AML-193 (cell line): ENCODE measurements at regions not wholly inside any gene's neighbourhood (a gene's known extent, or its start where the extent isn't known, plus 50 kb on each side); places are given as distances from the start of the nearest gene placed in this dataset.

ENCODE experiments used
- DNase-seq, 2 experiments: peaks; one replicate each; lab custom pipeline; 2025; lab: John Stamatoyannopoulos, UW

DNA sequence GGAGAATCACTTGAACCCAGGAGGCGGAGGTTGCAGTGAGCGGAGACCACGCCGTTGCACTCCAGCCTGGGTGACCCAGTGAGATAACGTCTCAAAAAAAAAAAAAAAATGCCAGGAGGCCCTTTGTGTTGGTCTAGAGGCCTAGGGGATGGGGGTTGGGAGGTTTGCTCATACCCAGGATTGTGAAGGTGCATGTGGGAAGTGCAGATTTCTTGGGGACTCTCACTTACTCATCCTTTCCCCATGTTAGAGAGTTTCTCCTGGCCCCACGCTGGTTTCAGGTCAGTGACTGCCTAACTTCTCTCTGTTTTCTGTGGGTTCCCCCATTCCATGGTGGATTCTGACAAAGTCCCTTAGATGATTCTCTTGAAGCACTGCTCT lies 471.5 kb upstream of the CNTNAP2 start:
- no peak for DNase-seq

GRCh38 chr7:145644426-145645134 lies 472.0 kb upstream of the CNTNAP2 start:
- no peak for DNase-seq

- no peak for DNase-seq
Measured at GRCh38 chr7:145643981-145644380, 472.6 kb upstream of the CNTNAP2 start.

GRCh38 chr7:145633513-145633912 lies 483.1 kb upstream of the CNTNAP2 start:
- DNase-seq, result no peak

DNA sequence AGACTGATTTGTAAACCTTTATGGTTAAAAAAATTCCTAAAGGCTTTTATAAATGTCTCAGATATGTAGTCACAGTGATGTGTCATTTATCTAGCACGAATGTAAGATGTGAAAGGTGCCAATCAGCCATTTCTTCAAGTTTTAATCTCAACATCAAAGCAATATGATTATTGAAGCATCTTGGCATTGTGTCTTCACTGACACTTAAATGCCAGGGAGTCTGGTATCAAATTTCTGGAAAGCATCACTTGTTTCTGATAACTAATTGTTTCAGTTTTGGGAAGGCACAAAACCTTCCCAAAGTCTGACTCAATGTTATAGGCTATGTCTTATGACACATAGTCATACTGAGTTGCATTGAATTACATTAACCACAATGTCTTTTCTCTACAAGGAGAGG lies 492.0 kb upstream of the CNTNAP2 start:
- no peak for DNase-seq

DNA sequence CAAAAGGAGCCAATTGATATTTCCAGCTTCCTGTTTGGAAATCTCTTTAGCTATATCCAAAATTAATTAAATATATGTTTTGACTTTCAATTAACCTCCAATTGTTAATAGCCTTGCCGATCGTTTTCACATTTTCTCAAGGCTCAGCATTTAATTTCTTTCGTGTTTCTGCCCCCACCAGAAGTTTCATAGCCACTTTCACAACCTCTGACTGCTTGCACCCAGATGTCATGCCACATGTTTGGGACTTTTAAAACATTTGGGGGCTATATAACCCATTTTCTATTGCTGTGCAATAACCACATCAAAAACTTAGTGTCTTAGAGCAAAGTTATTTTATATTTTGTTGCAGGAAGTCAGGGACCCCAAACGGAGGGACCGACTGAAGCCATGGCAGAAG lies 510.6 kb upstream of the CNTNAP2 start:
- DNase-seq, result no peak

DNA sequence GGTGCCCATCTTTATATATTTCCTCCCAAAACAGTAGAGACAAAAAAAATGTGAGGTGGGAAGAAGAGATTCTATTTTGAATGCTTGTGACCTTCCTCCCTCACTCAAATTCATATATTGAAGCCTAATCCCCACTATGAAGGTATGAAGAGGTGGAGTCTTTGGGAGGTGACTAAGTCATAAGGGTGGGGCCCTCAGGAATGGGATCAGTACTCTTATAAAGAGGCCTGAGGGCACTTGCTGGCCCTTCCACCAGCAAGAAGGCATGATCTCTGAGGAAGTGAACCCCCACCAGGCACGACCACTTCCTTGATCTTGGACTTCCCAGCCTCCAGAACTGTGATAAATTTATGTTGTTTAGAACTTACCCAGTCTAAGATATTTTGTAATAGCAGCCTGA lies 517.2 kb upstream of the CNTNAP2 start:
- DNase-seq, result no peak

DNA sequence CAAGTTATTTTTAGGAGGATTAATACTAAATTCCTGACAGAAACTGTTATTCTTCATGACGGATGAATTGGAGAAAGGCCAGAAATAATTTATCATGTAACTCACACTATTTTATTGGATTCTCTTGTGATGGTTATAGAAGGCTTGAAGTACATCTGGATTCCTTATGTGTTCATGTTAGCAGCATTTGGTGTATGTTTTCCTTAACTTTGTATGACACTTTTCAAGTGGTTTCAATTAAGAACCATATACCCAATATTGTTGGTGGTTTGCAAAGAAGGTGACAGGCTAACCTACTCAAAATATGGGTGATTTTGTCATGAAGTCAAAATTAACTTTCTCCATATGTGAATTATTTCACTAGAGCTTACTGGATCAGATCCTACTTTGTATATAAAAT lies 532.2 kb upstream of the CNTNAP2 start:
- DNase-seq, result no peak

DNA sequence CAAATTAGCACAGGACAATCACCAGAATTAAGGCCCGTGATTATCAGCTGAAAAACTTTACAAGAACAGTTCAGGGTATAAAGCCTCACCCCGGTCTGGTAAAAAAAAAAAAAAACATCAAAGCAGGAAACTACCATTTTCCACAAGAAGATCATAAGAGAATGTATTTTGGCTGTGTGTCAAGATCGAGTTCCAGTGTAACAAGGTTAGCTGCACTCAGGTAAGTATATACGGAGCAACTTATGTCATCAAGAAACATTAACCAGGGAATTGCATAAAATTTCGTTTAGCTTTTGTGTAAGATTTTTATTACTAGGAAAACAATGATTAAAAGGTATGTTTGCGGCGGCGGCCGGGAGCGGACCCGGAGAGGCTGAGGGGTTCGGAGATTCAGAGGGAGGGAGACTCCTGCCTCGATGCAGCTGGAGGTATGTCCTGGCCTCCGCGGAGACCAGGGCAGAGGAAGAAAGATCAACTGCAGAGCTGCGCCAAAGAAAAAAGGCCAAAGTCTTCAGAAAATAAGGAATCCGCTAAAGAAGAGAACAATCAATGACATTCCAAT lies 533.8 kb upstream of the CNTNAP2 start:
- DNase-seq, result no peak

GRCh38 chr7:145557805-145558204 lies 558.8 kb upstream of the CNTNAP2 start:
- DNase-seq, result no peak

GRCh38 chr7:145543242-145543641 lies 573.4 kb upstream of the CNTNAP2 start:
- peak; percentile 14 to 20 for DNase-seq

GRCh38 chr7:145539910-145540309 lies 576.7 kb upstream of the CNTNAP2 start:
- DNase-seq, result no peak

DNA sequence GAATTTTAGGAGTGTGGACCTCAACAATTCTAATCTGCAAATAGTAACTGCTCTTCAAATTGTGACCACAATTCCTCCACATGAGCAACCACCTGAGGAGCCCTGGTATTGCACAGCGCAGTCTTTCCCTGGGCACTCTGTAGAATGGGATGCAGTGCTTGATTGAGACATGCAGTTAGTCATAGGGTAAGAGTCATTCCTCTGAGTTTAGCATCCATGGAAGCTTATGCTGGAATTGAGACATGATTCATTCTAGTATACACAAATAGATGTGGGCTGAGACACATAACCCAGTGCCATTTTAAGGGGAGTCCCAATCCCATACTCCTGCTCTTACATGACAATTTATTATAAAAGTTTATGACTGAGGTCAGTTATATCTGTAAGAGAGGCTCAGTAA lies 582.3 kb upstream of the CNTNAP2 start:
- no peak for DNase-seq

GRCh38 chr7:145520284-145520683 lies 596.3 kb upstream of the CNTNAP2 start:
- no peak for DNase-seq

DNA sequence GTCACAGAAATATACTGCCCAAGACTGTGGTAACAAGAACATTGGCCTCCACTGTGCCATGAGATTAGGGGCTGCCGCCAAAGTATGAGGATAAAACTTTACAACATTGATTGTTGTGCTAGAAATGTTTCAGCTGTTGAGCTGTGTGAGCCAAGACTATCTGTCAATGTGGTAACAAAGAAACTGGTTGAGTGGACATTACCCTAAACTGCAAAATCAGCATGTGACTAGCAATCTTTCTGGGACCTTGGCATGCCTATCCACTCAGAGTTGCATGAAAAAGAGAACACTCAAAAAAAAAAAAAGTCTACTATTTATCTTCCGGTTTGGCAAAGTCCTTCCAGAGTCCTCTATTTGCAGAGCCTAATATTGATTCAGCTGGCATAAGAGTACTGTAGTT lies 605.6 kb upstream of the CNTNAP2 start:
- no peak for DNase-seq

DNA sequence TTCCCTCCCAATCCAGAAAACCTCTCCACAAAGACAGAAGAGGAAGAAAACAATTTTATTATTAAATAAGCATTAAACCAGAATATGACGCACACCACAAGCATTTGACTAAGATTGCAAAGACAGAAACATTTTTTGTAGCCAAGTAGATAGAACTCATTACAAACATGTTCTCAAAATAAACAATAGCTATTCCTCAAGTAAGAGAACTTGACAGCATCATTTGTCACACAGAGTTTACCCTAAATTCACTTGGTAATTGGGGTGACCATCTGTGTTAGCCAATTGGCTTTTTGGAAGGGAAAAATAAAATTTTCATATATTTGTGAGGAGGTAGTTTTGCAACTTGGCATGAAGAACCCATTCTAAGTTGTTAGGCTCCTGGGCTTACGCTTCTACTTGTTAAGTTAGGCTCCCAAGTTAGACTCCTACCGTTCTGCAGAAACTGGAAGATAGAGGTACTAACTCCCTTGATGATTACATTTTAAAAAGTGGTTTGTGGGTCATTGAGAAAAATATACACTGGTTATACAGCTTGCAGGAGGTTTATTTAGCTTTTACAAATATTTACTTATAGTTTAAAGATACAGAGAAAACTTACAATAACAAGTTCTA lies 618.6 kb upstream of the CNTNAP2 start:
- no peak for DNase-seq

GRCh38 chr7:145490356-145490755 lies 626.2 kb upstream of the CNTNAP2 start:
- DNase-seq, result no peak

DNA sequence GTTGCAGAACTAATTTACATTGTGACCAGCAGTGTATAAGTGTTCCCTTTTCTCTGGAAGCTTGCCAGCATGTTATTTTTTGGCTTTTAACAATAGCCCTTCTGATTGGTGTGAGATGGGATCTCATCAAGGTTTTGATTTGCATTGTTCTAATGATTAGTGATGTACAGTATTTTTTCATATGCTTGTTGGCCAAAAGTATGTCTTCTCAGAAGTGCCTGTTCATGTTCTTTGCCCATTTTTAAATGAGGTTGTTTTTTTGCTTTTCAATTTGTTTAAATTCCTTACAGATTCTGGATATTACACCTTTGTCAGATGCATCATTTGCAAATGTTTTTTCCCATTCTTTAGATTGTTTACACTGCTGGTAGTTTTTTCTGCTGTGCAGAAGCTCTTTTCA lies 627.0 kb upstream of the CNTNAP2 start:
- no peak for DNase-seq

DNA sequence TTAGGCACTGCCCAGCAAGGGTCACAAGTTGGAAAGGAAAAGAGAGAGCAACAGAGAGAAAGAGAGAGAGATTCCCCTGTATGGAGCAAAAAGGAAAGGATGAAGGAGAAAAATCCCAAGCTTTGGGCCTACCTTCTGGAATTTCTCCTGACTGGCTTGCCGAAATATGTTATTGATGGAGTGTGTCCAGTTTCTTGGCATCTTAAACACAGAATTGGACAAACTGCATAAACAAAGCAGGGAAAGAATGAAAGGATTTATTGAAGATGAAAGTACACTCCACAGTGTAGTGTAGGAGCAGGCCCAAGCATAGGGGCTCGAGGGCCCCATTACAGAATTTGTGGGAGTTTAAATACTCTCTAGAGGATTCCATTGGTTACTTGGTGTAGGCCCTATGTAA lies 627.8 kb upstream of the CNTNAP2 start:
- DNase-seq, result no peak

GRCh38 chr7:145481985-145482384 lies 634.6 kb upstream of the CNTNAP2 start:
- no peak for DNase-seq

GRCh38 chr7:145478541-145478940 lies 638.1 kb upstream of the CNTNAP2 start:
- no peak for DNase-seq

DNA sequence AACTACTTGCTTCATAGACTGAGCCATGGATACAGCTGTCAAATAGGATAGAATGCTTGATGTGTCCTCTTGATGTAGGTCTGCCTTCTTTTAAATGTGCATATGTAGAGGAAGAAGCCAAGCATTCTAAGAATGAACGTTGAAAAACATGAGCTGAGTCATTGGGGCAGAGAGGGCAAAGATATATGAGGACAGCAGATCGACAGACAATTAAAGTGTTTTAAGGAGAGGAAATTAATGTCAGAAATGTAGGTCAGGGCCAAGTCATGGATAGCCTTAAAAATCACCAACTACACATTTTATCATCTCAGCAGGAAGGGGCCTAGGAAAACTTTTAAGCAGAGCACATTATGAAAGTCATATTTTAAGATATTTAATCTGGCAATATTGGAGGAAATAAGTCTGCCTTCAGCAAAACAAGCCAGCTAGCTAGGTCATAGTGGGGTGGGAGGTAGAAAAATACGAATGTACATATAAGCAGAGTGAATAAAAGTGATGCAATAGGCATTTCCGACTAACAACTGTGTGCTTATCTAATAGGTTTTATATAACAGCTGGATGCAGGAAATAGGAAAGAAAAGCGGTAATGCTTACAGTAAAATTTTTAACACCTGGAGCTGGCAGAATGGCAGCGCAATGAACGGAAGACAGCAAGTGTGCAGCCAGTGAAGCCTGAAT lies 638.3 kb upstream of the TPK1 start:
- no peak for DNase-seq

DNA sequence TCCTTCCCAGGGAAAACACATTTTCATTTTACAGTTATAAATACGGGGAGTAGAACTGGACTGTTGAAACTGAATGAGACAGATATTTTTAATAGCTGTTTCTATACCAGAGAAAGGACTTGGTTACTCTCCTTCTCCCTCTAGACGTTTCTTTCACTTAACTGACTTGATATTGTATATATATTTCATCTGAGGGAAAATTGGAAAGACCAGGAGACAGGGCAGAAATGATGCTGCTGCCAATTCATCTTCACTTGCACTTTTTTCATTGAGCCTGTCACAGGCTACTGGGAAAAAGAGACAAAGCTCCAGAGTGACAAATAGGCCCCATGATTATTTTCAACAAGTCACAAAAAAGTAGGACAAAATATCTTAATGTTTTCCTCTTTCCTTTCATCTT lies 636.0 kb upstream of the TPK1 start:
- DNase-seq, result no peak
